Frontal cortex (tissue), 3 donors: ENCODE measurements at regions not wholly inside any gene's neighbourhood (a gene's known extent, or its start where the extent isn't known, plus 50 kb on each side); places are given as distances from the start of the nearest gene placed in this dataset.
"Not testable (repeated sequence)": the region's sequence is repeated elsewhere in the genome, so short reads cannot be mapped to it uniquely, and the experiment has no call there.

Experiments
- DNase-seq, 2 donors: peaks; one replicate each; pipeline ENCODE4 v3.0.0; 2012; ENCODE audit warnings: low spot score in 2 of 2
- FAIRE-seq: peaks from 2 replicates; lab custom pipeline; 2012; peaks lifted over from hg19 to GRCh38; lab: Jason Lieb, UNC
- donor health status: control.
- donor health status: control.
- donor health status: control.

- FAIRE-seq (no peak), DNase-seq (no peak)
Measured at GRCh38 chr2:61636686-61637085, 98.5 kb upstream of the XPO1 start.

GRCh38 chr2:61634512-61634911, 96.4 kb upstream of the XPO1 start:
- no peak for FAIRE-seq
- DNase-seq: no peak

GRCh38 chr2:61633250-61633649, 95.1 kb upstream of the XPO1 start:
- DNase-seq: no peak
- FAIRE-seq: no peak

- DNase-seq: no peak
- no peak for FAIRE-seq
Measured at GRCh38 chr2:61632276-61633169, 94.4 kb upstream of the XPO1 start.

- FAIRE-seq: no peak
- DNase-seq: no peak
Measured at GRCh38 chr2:61631321-61631720, 93.2 kb upstream of the XPO1 start.

- DNase-seq (no peak), FAIRE-seq (no peak)
Measured at GRCh38 chr2:61626827-61627226, 88.7 kb upstream of the XPO1 start.

GRCh38 chr2:61623747-61624146, 85.6 kb upstream of the XPO1 start:
- FAIRE-seq (no peak), DNase-seq (no peak)

GRCh38 chr2:61620244-61621159, 82.3 kb upstream of the XPO1 start:
- DNase-seq (no peak), FAIRE-seq (no peak)

GRCh38 chr2:61619561-61619960, 81.4 kb upstream of the XPO1 start:
- DNase-seq: no peak
- FAIRE-seq: no peak

GRCh38 chr2:61617610-61618009, 79.5 kb upstream of the XPO1 start:
- DNase-seq (no peak), FAIRE-seq (no peak)

- FAIRE-seq (no peak), DNase-seq (no peak)
Measured at GRCh38 chr2:61605245-61605644, 67.1 kb upstream of the XPO1 start.

- FAIRE-seq (no peak), DNase-seq (no peak)
Measured at GRCh38 chr2:61604433-61604832, 66.3 kb upstream of the XPO1 start.

GRCh38 chr2:61598515-61599156, 60.5 kb upstream of the XPO1 start:
- DNase-seq, FAIRE-seq: not testable (repeated sequence)

GRCh38 chr2:61597300-61598289, 59.4 kb upstream of the XPO1 start:
- no peak for DNase-seq
- FAIRE-seq: no peak

- DNase-seq, FAIRE-seq: not testable (repeated sequence)
Measured at GRCh38 chr2:61594201-61594600, 56.0 kb upstream of the XPO1 start.

GRCh38 chr2:61593648-61594047, 55.5 kb upstream of the XPO1 start:
- FAIRE-seq, DNase-seq: not testable (repeated sequence)

- DNase-seq: no peak
- no peak for FAIRE-seq
Measured at GRCh38 chr2:61590214-61590613, 52.1 kb upstream of the XPO1 start.

GRCh38 chr2:61588566-61588965, 50.4 kb upstream of the XPO1 start:
- no peak for DNase-seq
- no peak for FAIRE-seq
